Inflammatory macrophage (primary cell): ENCODE measurements at regions not wholly inside any gene's neighbourhood (a gene's known extent, or its start where the extent isn't known, plus 50 kb on each side); places are given as distances from the start of the nearest gene placed in this dataset.

Experiments used
- DNase-seq, 2 donors: peaks; one replicate each; pipeline ENCODE4 v3.0.0-alpha.2; 2020 to 2022

DNA sequence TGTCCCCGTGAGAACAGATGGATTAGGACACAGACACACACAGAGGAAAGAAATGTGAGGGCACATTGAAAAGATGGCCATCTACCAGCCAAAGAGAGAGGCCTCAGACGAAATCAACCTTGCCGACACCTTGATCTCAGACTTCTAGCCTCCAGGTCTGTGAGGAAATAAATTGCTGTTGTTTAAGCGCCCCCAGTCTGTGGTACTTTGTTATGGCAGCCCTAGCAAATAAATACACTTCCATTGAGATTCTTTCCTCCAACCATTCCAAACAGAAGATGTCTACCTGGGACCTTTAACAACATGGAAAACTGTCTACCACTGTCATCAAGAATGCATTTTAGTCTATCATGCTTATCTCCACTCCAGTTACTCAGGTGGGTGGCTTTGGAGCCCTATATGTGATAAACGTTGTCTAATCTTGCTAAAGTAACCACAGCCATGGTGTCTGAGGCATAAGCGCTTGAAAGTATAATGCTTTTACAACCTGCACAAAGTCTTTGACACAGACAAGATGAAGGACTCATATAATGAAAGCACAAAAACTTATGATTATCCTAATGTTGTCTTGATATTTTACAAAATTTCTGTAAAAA is 244.3 kb downstream of the MTERF1 start:
- peak; percentile 17 to 32 for DNase-seq

DNA sequence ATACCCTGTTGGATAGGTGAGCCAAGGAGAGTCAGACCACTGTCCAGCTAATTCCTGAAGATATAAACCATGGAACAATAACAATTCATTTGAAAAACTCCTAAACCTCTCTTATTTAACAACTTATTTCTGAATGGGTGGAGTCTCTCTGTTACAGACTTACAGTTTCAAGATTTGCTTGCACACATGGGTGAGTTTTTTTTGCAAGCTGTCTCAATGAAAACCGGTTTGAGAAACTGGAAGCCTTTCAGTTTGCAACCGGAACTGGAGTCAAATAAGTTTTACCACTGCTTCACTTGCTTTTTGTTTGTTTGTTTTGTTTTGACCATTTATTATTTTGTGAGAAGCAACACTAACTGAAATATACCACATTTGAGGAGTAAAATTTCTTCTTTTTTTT is 243.8 kb downstream of the MTERF1 start:
- DNase-seq, result no peak

- DNase-seq, result no peak
Observed at GRCh38 chr7:91644256-91644655, 236.2 kb downstream of the MTERF1 start.

DNA sequence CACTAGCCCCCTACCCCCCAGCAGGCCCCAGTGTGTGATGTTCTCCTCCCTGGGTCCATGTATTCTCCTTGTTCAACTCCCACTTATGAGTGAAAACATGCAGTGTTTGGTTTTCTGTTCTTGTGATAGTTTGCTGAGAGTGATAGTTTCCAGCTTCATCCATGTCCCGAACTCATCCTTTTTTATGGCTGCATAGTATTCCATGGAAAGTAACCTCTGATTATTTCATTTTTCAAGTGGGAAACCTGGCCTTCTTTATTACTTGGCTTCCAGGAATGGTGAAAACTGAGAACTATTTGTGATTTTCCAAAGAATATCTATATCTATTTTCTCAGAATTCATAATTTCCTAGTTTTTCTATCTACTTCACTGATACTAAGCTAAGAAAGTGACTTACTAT is 235.0 kb downstream of the MTERF1 start:
- no peak for DNase-seq

GRCh38 chr7:91651986-91652385 is 228.5 kb downstream of the MTERF1 start:
- DNase-seq, result no peak

DNA sequence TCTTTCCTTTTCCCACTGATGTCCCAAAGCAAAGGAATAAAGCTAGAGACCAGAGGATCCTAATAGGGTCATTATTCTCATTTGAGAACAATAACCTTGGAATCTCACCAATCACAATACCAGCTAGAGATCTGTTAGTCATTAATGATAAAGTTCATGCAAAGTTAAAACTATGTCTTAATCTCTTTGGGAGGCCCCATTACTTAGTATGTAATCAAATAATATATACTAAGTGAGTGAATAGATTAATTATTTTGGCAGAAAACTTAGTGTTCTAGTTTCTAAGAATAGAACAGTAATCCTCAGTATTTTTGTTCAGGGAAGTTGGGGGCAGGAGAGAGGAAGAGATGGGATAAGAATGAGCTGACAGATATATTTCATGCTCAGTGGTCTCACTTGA is 227.2 kb downstream of the MTERF1 start:
- DNase-seq, result no peak

GRCh38 chr7:91655656-91656055 is 224.8 kb downstream of the MTERF1 start:
- no peak for DNase-seq

DNA sequence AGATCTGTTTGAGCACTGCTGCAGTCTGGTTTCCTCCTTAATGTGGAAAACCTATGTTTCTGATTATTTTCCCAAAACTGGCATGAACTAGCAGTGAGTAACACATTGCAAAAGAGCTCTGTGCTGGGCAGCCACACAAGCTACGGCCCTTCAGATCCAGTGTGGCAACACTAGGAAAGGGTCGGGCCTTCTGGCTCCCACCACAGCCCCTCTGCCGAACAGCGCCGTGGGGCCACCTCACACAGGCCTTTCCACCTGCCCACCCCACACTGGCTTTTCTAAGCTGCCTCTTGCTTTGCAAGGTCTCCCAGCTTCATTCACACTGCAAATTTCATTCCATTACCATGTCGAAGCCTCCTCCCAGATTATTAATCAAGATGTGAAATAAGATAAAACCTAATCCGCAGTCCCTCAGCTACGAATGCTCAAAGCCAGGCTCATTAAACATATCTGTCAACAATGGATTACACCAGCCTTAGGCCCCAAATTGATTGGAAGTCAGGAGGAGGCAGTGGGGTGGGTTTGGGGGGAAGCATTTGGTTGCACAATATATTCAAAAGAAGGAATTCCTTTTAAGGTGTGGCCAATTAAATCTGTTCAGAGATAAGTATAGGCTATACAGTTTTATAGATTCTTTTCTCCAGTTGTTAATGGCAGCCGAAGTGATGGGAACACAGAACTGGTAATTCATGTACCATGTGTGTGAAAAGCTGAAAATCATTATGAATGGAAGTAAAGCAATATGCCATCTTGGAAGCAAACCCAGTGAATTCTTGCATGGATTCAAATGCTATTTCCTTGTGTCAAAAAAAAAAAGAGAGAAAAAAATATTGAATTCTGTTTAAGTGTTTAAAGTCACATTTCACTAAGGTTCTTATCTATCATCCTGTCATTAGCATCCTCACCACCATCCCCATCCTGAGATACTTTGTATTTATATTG is 223.7 kb downstream of the MTERF1 start:
- no peak for DNase-seq

- no peak for DNase-seq
Observed at GRCh38 chr7:91657483-91658071, 222.9 kb downstream of the MTERF1 start.

DNA sequence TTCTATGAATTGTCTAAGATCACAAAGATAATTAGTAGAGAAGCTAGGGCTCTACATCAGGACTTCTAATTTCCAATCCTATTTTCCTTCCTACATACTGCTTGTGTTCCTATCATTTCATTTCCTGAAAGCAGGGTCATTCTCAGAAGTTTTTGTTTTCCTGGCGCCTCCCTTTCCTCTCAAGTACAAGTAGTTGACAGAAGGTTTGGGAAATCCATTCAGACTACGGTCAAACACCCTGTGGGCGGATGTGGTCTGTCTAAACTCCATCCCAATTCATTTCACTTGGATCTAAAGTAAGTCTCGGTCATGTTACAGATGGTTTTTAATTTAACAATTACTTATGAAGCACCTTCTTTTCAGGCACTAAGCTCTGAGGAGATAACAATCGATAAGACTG is 221.4 kb downstream of the MTERF1 start:
- no peak for DNase-seq

- no peak for DNase-seq
Observed at GRCh38 chr7:91660734-91661356, 219.7 kb downstream of the MTERF1 start.

GRCh38 chr7:91661727-91662126 is 218.8 kb downstream of the MTERF1 start:
- DNase-seq, result no peak

DNA sequence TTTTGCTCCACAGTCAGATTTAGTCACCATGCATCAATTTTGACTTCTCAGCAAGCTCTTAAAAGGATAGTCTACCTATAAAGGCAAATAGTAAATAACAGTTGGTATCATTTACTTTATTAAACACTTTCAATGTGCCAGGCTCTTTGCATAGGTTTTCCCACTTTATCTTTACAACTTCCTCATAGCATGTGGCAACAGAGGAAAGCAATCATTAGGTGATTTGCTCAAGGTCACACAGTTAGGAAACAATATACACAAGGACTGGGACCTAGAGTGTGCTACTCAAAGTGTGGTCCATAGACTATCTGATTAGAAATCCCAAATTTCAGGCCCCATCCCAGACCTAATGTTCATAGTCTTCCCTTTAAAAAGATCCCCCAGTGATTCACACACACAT is 212.3 kb downstream of the MTERF1 start:
- no peak for DNase-seq

GRCh38 chr7:91671245-91671644 is 209.3 kb downstream of the MTERF1 start:
- DNase-seq, result no peak

DNA sequence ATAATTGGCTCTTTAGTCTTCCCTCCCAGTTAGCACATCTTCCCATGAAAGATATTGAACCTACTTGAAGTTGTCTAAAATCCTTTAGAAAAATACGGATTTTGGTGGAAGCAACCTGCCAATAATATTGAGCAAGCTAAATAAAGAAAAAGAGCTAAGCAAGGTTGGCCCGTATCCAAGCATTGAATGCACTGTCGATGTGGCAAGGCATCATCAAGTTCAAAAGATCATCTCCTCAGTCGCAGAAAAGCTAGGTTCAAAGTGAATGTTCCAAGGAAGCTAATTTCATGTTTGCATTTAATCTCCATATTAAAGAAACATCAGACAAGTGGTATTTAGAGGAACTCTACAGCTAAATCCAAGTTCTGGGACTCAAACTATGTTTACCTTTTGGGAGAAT is 206.0 kb downstream of the MTERF1 start:
- no peak for DNase-seq

DNA sequence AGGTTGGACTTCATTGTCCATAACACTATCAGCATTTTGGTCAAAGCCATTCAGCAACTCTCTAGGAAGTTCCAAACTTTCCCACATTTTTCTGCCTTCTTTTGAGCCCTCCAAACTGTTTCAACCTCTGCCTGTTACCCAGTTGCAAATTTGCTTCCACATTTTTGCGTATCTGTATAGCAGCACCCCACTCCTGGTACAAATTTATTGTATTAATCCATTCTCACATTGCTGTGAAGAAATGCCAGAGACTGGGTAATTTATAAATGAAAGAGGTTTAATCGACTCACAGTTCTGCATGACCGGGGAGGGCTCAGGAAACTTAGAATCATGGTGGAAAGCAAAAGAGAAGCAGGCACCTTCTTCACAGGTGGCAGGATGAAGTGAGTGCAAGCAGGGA is 198.8 kb downstream of the MTERF1 start:
- no peak for DNase-seq

DNA sequence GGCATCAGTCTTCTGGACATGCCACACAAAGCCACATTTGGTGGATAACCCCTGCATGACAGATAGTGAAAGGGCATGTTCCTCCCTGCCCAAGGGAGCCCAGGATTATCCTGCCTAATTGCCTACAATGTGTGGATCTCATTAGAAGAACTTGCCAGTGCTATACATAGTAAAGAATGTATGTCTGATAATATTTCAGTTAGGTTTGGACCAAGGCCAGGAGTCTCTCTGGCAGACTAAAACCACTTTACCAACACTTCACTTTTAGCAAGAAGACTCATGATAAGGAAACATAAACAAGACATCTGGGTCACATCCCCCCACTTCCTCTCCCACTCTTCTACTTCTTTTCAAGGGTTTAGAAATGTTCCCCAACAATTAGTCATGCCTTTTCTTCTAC is 196.7 kb downstream of the MTERF1 start:
- no peak for DNase-seq

- DNase-seq, result no peak
Observed at GRCh38 chr7:91685544-91685943, 195.0 kb downstream of the MTERF1 start.

DNA sequence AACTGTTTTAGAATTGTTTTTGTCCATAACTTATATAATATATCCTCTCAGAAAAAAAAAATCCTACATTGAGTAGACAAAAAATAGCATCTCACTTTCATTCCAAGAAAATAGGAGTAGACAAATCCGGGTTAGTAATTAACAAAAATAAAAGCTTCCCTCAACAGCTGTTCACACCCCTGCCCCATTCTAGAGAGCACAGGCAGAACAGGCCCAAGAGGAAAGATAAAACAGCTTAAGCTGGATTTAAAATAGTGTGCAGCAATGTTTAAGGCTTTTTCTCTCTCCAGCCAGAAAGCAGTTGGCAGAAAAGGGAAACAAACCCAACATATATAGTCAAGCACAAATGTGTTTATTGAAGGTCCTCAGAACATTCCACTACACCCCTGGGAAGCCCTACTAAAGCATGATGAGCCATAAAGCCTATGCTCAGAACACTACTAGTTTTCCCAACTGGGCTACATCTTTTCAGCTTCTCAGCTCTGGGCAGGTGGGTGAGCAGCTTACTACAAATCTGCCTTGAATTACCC is 189.9 kb downstream of the MTERF1 start:
- no peak for DNase-seq

DNA sequence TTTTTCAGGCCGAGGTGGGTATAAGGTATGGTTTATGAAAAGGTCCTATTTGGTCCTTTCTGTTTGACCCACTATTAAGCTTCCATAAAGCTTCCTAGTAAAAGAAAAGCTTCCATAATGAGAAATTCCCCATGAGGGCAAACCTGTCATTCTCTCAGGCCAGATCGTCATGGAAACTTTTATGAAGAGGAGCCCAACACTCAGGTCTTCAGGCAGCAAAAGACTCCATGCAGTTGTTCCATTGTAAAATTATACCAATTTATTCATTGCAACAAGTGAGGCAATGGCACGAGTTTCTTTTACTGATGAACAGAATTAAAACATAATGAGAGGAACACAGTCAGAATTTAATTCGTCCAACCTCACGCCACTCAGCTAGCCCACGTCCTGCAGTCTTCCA is 188.6 kb downstream of the MTERF1 start:
- DNase-seq, result no peak

DNA sequence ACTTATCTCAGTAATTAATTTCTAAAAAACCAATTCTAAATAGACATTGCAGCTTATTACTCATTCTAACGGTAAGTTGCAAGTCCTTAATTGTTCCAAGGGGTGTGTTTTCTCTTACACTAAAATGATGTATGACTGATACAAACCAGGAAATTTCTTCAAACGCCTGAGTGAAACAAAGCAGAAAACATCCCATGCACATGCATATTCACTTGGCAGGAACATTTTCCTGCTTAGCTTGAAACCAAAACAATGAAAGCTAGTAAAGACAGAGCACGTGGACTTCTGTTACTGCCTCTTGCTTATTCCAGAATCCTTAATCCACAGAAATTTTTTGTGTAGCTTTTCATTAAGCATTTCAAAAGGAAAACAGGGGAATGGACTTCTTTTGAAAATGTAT is 187.7 kb downstream of the MTERF1 start:
- no peak for DNase-seq

DNA sequence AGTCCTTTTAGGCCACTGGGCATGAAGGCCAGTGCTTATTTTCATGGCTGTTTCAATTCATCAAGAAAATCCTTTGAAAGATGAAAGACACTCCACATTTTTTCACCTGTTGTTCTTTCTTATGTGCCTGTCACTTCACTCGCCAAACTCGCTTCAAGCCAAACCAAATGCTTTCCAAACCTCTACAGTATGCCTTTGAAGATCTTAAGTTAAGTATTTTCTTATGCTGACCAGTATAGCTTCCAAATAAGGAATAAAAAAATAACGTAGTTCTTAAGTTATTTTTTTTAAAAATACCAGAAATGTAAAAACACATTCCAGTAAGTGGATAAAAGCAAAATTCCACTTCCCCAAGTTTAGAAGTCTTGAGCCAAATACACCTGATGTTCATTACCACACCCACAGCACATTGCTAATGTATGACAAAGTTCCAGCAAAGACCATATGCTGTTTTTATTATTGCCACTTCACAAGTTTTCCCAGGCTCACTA is 186.1 kb downstream of the MTERF1 start:
- no peak for DNase-seq

- DNase-seq, result no peak
Observed at GRCh38 chr7:91710881-91711280, 169.6 kb downstream of the MTERF1 start.
